HFFc6 (cell line): ENCODE measurements at regions not wholly inside any gene's neighbourhood (a gene's known extent, or its start where the extent isn't known, plus 50 kb on each side); places are given as distances from the start of the nearest gene placed in this dataset.

Experiments used
- DNase-seq: peaks from one replicate; pipeline ENCODE4 v3.0.0-alpha.2; 2018
- H3K27ac Mint-ChIP-seq: 2 replicates; pipeline ENCODE4 v1.8.0; 2020; ENCODE audit warnings: mild to moderate bottlenecking, mixed read lengths
- H3K27me3 Mint-ChIP-seq: 2 replicates; pipeline ENCODE4 v1.8.0; 2021; ENCODE audit warnings: mild to moderate bottlenecking, moderate library complexity, mixed read lengths; ENCODE audit not compliant: insufficient read depth
- H3K36me3 Mint-ChIP-seq: 2 replicates; pipeline ENCODE4 v1.8.0; 2021; ENCODE audit warnings: low read depth, mixed read lengths
- H3K4me1 Mint-ChIP-seq: 2 replicates; pipeline ENCODE4 v1.8.0; 2020; ENCODE audit warnings: low read depth, mixed read lengths
- H3K4me3 Mint-ChIP-seq: 2 replicates; pipeline ENCODE4 v1.8.0; 2020; ENCODE audit warnings: mild to moderate bottlenecking, moderate library complexity, mixed read lengths
- H3K9me3 Mint-ChIP-seq: 2 replicates; pipeline ENCODE4 v1.8.0; 2020; ENCODE audit warnings: mild to moderate bottlenecking, mixed read lengths
- CTCF ChIP-seq: fragments of 200-600 bp; sonication (generic); IDR thresholded peaks from 2 replicates; pipeline ENCODE4 v1.5.0; 2021; ENCODE audit warnings: antibody characterized with exemption, mild to moderate bottlenecking

GRCh38 chr4:142977182-142977581, 131.1 kb upstream of the INPP4B start:
- H3K9me3 Mint-ChIP-seq, result no peaks in the 10 kb centered on the region
- no peak for TF ChIP-seq CTCF

GRCh38 chr4:142983065-142983464, 137.0 kb upstream of the INPP4B start:
- H3K9me3 Mint-ChIP-seq, result no peaks in the 10 kb centered on the region
- H3K36me3 Mint-ChIP-seq, result no peaks in the 10 kb centered on the region
- H3K4me3 Mint-ChIP-seq, result no peak overlapping the region
- no peak for DNase-seq
- no peak overlapping the region for H3K27ac Mint-ChIP-seq
- H3K27me3 Mint-ChIP-seq, result peaks cover 2% of the 10 kb centered on the region; the same call in 1 of the 2 replicates
- no peak for TF ChIP-seq CTCF
- no peaks in the 10 kb centered on the region for H3K4me1 Mint-ChIP-seq

More at GRCh38 chr4:142977182-142977581, 131.1 kb upstream of the INPP4B start:
- Mint-ChIP-seq H3K4me1 (no peaks in the 10 kb centered on the region), H3K27me3 (peaks cover 2% of the 10 kb centered on the region), H3K36me3 (no peaks in the 10 kb centered on the region), H3K27ac (no peak overlapping the region), H3K4me3 (no peak overlapping the region)
- DNase-seq, result no peak

- DNase-seq, result no peak
- H3K9me3 Mint-ChIP-seq, result no peaks in the 10 kb centered on the region
- no peaks in the 10 kb centered on the region for H3K36me3 Mint-ChIP-seq
- no peak overlapping the region for H3K27ac Mint-ChIP-seq
- no peaks in the 10 kb centered on the region for H3K4me1 Mint-ChIP-seq
- peaks cover 2% of the 10 kb centered on the region; the same call in 1 of the 2 replicates for H3K27me3 Mint-ChIP-seq
- H3K4me3 Mint-ChIP-seq, result no peak overlapping the region
- TF ChIP-seq CTCF, result no peak
Observed at GRCh38 chr4:142983589-142983988, 137.5 kb upstream of the INPP4B start.

GRCh38 chr4:142984871-142985585, 138.9 kb upstream of the INPP4B start:
- H3K4me1 Mint-ChIP-seq, result no peaks in the 10 kb centered on the region
- no peak overlapping the region for H3K4me3 Mint-ChIP-seq
- TF ChIP-seq CTCF, result peak; percentile 70
- no peaks in the 10 kb centered on the region for H3K9me3 Mint-ChIP-seq
- no peaks in the 10 kb centered on the region for H3K36me3 Mint-ChIP-seq
- no peak for DNase-seq
- H3K27ac Mint-ChIP-seq, result no peak overlapping the region
- H3K27me3 Mint-ChIP-seq, result peaks cover 2% of the 10 kb centered on the region; the same call in 1 of the 2 replicates

- Mint-ChIP-seq H3K36me3 (no peaks in the 10 kb centered on the region), H3K4me1 (no peaks in the 10 kb centered on the region), H3K4me3 (no peak overlapping the region), H3K27ac (no peak overlapping the region), H3K27me3 (peaks cover 4% of the 10 kb centered on the region; the same call in 1 of the 2 replicates), H3K9me3 (peaks cover 3% of the 10 kb centered on the region; the same call in 1 of the 2 replicates)
- no peak for TF ChIP-seq CTCF
- no peak for DNase-seq
Observed at GRCh38 chr4:143016171-143016570, 168.5 kb upstream of the USP38 start.
